Aorta (tissue), 5 donors: ENCODE measurements at regions not wholly inside any gene's neighbourhood (a gene's known extent, or its start where the extent isn't known, plus 50 kb on each side); places are given as distances from the start of the nearest gene placed in this dataset.

Experiments used
- ATAC-seq: fragments of 200-7000 bp; cut with Tn5 transposase; one replicate; pipeline ENCODE4 v1.9.1; 2022; ENCODE audit warnings: moderate library complexity; ENCODE audit not compliant: low FRiP score
- DNase-seq, 2 donors: peaks; one replicate each; pipeline ENCODE4 v3.0.0-alpha.2; 2020
- H3K27ac ChIP-seq, 2 donors: one replicate each; pipeline ENCODE4 v1.5.1; 2013; ENCODE audit warnings: low read length in 2 of 2, mild to moderate bottlenecking in 2 of 2, moderate library complexity in 2 of 2, control low read depth in 1 of 2, inconsistent platforms in 1 of 2, low read depth in 1 of 2
- H3K27me3 ChIP-seq, 2 donors: one replicate each; pipeline ENCODE4 v1.6.1; 2013; ENCODE audit warnings: control low read depth in 1 of 2, low read length in 1 of 2, mild to moderate bottlenecking in 1 of 2, moderate library complexity in 1 of 2; ENCODE audit not compliant: insufficient read depth in 2 of 2, control insufficient read depth in 1 of 2
- H3K36me3 ChIP-seq, 2 donors: one replicate each; pipeline ENCODE4 v1.6.1; 2013; ENCODE audit warnings: control low read depth in 1 of 2, low read length in 1 of 2, mild to moderate bottlenecking in 1 of 2; ENCODE audit not compliant: insufficient read depth in 2 of 2, control insufficient read depth in 1 of 2
- H3K4me1 ChIP-seq, 2 donors: one replicate each; pipeline ENCODE4 v1.6.1; 2013; ENCODE audit warnings: low read length in 2 of 2, control low read depth in 1 of 2, mild to moderate bottlenecking in 1 of 2, moderate library complexity in 1 of 2; ENCODE audit not compliant: insufficient read depth in 2 of 2, control insufficient read depth in 1 of 2
- H3K4me3 ChIP-seq, 2 donors: one replicate each; pipeline ENCODE4 v1.5.1; 2013; ENCODE audit warnings: low read length in 2 of 2, control low read depth in 1 of 2, mild to moderate bottlenecking in 1 of 2
- H3K9me3 ChIP-seq: one replicate; pipeline ENCODE4 v1.6.1; 2013; ENCODE audit warnings: mild to moderate bottlenecking, low read length; ENCODE audit not compliant: control insufficient read depth
- WGBS, 2 donors: extraction: QIAGEN DNeasy Blood & Tissue Kit; methylation state at CpG; one replicate each; pipeline ENCODE4 v1.1.7; 2013; 5-methylcytosine and 5-hydroxymethylcytosine counted together
- intact Hi-C, 2 donors: fragments of 100-400 bp; cut with DNase I; formaldehyde crosslinking; loops; one replicate each; pipeline versions ENCODE4 v1.14.2 to v1.15.0; 2022
- donor health status: healthy with polysubstance abuse.
- donor health status: Bipolar disorder and iron deficiency.
- donor health status: DM: no; HTN: no; CAD: no.
- donor health status: DM: no; HTN: no; CAD: no.
- donor health status: DM: yes; HTN: yes; CAD: no.

DNA sequence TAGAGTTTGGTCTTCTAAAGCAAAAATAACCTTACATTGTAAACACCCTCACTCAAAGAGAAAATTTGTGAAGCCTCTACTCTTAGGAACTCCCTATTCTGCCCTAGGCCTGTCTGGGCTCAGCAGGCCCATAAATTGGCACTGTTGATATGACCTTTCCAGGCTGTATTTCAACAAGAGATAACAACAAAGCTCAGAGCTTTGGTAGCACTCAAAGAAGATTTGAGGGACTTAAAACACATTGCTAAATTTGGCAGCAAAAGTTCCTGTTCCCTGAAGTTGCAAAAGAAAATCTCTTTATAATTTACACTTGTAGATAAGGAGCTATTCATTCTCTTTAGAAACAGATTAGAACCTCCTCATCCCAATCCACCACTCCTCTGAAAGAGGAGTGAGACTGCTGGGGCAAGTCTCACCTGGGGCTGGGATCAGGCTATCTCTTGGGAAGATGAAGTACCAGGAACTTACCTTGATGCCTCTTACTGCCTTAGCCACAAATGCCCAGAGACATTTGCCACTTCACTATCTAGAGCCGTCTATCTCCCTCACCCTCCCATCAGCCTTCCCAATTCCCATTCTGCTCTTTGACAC lies 110.4 kb upstream of the AKIP1 start:
- WGBS, 2 donors: 33 to 69% methylated on average over 1 of the region's 1 CpG
- H3K4me1 ChIP-seq: no peaks in the 10 kb centered on the region
- ATAC-seq: peak; percentile 59

DNA sequence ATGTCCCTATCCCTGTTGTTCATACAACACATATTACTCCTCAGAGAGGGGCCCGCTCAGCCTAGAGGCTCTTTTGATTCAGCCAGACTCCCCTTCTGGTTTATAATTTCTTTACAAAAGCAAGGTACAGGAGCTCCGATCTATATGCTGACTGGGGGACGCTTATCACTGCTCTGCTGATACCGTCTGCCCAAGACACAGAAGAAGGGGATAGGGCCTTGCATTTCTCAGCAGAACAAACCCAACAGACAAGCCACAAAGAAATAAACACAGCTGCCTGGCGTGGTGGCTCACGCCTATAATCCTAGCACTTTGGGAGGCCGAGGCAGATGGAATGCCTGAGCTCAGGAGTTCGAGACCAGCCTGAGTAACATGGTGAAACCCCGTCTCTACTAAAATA lies 109.9 kb upstream of the AKIP1 start:
- no peak for DNase-seq
- H3K9me3 ChIP-seq: no peaks in the 10 kb centered on the region
- no peak overlapping the region for H3K4me3 ChIP-seq
- no peak overlapping the region for H3K27ac ChIP-seq
- no peak for ATAC-seq
- WGBS, 2 donors: 95 to 97% methylated on average over 9 of the region's 9 CpGs
- H3K36me3 ChIP-seq: peaks cover 0 to 4% of the 10 kb centered on the region in 2 donors
- H3K4me1 ChIP-seq: no peaks in the 10 kb centered on the region
- intact Hi-C loops: no loop called here
- H3K27me3 ChIP-seq: no peaks in the 10 kb centered on the region

More for the DNA sequence above, 110.4 kb upstream of the AKIP1 start:
- Histone ChIP-seq H3K36me3 (peaks cover 0 to 4% of the 10 kb centered on the region in 2 donors), H3K4me3 (no peak overlapping the region), H3K27me3 (no peaks in the 10 kb centered on the region), H3K9me3 (no peaks in the 10 kb centered on the region), H3K27ac (no peak overlapping the region)
- no peak for DNase-seq
- intact Hi-C loops: no loop called here

DNA sequence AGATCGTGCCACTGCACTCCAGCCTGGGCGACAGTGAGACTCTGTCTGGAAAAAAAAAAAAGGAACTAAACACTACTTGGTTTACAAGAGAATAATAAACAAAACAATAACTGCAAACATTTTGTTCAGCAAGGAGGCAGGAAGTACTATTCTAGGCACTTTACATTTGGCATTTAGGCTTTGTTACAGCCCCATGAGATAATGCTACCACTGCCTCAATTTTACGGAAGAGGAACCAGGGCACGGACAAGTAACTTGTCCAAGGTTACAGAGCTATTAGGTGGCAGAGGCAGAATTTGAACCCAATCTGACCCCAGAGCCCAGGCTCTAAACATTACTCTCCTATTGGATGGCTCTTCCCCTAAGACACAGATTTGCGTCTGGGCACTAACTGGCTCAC lies 108.7 kb upstream of the AKIP1 start:
- H3K4me1 ChIP-seq: no peaks in the 10 kb centered on the region
- H3K4me3 ChIP-seq: no peak overlapping the region
- intact Hi-C loops: no loop called here
- no peak for ATAC-seq
- H3K27me3 ChIP-seq: no peaks in the 10 kb centered on the region
- H3K36me3 ChIP-seq: peaks cover 0 to 4% of the 10 kb centered on the region in 2 donors
- 91 to 94% methylated on average over 5 of the region's 5 CpGs for WGBS, 2 donors
- no peaks in the 10 kb centered on the region for H3K9me3 ChIP-seq
- no peak overlapping the region for H3K27ac ChIP-seq
- no peak for DNase-seq

DNA sequence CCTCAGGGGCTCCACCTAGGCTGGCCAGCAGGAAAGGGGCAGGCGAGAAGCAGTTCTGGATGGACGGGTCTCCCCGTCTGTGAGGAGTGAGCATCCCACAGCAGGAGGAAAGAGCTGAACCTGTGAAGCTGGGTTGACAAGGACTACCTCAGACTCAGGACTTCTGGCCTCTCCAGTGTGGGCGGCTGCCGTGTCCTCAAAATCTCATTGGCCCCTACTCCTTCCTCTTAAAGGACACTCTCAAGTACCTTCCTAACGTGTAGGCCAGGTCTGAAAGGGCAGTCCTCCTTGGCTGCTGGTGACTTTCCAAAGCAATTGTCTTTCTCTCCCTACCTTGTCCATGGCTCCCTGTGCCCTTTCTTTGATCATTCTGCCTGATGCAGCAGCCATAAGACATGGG lies 107.0 kb upstream of the AKIP1 start:
- Histone ChIP-seq H3K9me3 (no peaks in the 10 kb centered on the region), H3K27me3 (no peaks in the 10 kb centered on the region), H3K27ac (no peak overlapping the region), H3K36me3 (no peaks in the 10 kb centered on the region), H3K4me1 (peaks cover 0 to 2% of the 10 kb centered on the region in 2 donors), H3K4me3 (no peak overlapping the region)
- intact Hi-C loops: no loop called here
- DNase-seq: no peak
- WGBS, 2 donors: 89 to 93% methylated on average over 6 of the region's 6 CpGs
- ATAC-seq: no peak

DNA sequence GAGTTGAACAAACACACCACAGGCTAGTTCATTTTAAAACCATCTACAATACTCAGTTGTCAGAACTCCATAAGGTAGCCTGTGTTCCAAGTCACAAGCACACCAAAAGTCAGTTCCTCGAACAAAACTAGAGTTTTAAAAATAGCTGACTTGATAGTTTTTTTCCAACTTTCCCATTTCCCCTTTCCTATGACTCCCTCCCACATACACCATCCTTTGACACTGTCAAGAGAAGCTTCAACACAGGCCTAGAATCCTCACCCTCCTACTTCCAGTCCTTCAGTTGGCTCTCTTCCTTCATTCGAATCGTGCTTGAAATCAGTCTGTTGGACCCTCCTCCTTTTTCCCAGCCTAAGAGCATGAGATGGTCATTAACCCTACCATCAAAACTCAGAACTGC lies 105.7 kb upstream of the AKIP1 start:
- 5 to 14% methylated on average over 3 of the region's 3 CpGs for WGBS, 2 donors
- Histone ChIP-seq H3K36me3 (no peaks in the 10 kb centered on the region), H3K9me3 (no peaks in the 10 kb centered on the region), H3K27ac (no peak overlapping the region), H3K27me3 (no peaks in the 10 kb centered on the region), H3K4me1 (peaks cover 0 to 2% of the 10 kb centered on the region in 2 donors), H3K4me3 (no peak overlapping the region)
- DNase-seq (no peak), ATAC-seq (no peak)
- intact Hi-C loops: loop anchor here in 1 of 2 donors (5.0 kb wide), 2 partner anchors 38 to 98 kb away; no protein-coding TSS in a partner anchor

DNA sequence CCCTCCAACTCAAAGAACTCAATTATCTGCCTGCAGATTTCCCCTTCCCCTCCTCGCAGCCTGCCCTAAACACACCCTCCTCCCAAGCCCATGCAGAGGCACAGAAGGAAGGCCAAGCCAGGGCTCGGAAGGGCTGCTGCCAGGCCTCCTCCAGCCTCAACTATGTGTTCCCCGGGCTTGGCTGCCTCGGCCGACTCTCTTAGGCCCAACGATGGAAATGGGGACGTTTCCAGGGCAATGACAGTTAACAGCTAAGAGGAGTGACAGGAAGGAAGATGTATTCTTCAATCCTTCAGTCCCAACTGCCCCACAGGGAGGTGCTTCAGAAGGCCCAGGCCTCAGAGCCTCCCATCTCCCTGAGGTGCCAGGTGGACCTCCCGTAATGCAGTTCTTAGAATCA lies 104.0 kb upstream of the AKIP1 start:
- peak overlapping the region; percentile 38 to 53 for H3K27ac ChIP-seq
- no peak for ATAC-seq
- no peaks in the 10 kb centered on the region for H3K9me3 ChIP-seq
- H3K36me3 ChIP-seq: no peaks in the 10 kb centered on the region
- H3K4me1 ChIP-seq: peaks cover 0 to 2% of the 10 kb centered on the region in 2 donors
- 26 to 29% methylated on average over 8 of the region's 8 CpGs for WGBS, 2 donors
- intact Hi-C loops: loop anchor here in 1 of 2 donors (5.0 kb wide), 2 partner anchors 40 to 100 kb away; no protein-coding TSS in a partner anchor
- H3K27me3 ChIP-seq: no peaks in the 10 kb centered on the region
- no peak overlapping the region for H3K4me3 ChIP-seq
- no peak for DNase-seq

DNA sequence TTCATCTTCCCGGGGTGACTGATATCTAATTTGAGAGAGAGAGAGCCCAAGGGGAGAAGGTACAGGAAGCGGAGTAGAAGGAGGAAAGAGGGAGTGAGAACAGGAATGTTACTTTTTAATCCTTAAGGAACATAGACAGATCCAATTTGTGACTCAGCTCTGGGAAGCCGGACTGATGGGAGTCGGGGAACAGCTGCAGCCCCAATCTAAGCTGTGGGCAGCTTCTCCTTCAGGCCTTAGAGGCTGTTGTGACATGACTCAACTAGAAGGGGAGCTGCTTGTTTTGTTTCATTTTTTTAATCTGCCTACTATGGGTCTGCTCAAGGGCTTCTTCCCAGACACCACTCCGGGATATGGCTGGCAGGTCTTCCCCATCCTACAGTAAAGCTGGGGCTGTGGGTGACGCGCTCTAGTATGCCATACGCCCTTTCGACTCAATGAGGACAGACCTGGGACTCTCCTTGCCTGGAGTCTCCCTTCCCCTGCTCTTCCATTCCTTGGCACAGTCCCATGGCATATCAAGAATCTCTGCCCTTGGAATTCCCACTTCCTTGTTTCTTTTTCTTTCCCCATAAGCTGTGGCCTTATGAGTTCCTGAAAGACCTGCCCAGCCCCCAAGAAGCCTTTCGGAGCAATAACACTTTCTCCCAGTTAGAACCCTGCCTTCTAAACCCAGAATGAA lies 103.3 kb upstream of the AKIP1 start:
- intact Hi-C loops: loop anchor here (2.0 to 5.0 kb wide), 3 partner anchors 39 to 100 kb away; no protein-coding TSS in a partner anchor
- 29 to 31% methylated on average over 10 of the region's 10 CpGs for WGBS, 2 donors
- peaks cover 0 to 2% of the 10 kb centered on the region in 2 donors for H3K4me1 ChIP-seq
- peak overlapping the region in 1 of 2 donors; percentile 3 for H3K4me3 ChIP-seq
- no peaks in the 10 kb centered on the region for H3K9me3 ChIP-seq
- H3K27ac ChIP-seq: peak overlapping the region; percentile 53 to 93
- H3K27me3 ChIP-seq: no peaks in the 10 kb centered on the region
- no peaks in the 10 kb centered on the region for H3K36me3 ChIP-seq
- ATAC-seq (peak; percentile 65), DNase-seq (no peak)

DNA sequence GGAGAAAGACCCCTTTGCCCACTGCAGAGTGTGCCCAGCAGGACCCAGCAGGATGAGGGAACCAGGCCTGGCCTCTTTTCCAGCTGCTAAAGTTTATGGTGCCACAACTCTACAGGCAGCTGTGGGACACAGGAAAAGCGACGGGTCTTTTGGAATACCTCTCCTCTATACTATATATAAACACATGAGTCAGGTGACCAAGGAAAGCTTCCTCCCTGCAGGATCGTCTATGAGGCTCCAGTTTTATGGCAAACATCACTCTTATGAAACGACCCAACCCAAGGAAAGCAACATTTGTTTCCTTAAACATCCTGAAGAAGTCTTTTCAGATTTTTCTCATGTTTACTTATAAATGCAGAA lies 102.8 kb upstream of the AKIP1 start:
- no peaks in the 10 kb centered on the region for H3K36me3 ChIP-seq
- peak overlapping the region; percentile 21 to 44 for H3K4me3 ChIP-seq
- H3K4me1 ChIP-seq: peaks cover 0 to 2% of the 10 kb centered on the region in 2 donors
- peak overlapping the region; percentile 53 to 93 for H3K27ac ChIP-seq
- 1 to 13% methylated on average over 4 of the region's 4 CpGs for WGBS, 2 donors
- ATAC-seq (no peak), DNase-seq (no peak)
- H3K9me3 ChIP-seq: no peaks in the 10 kb centered on the region
- H3K27me3 ChIP-seq: no peaks in the 10 kb centered on the region
- intact Hi-C loops: loop anchor here (2.0 to 5.0 kb wide), 3 partner anchors 39 to 101 kb away; no protein-coding TSS in a partner anchor
